ENCODE measurements at regions not wholly inside any gene's neighbourhood (a gene's known extent, or its start where the extent isn't known, plus 50 kb on each side); places are given as distances from the start of the nearest gene placed in this dataset.

DNA sequence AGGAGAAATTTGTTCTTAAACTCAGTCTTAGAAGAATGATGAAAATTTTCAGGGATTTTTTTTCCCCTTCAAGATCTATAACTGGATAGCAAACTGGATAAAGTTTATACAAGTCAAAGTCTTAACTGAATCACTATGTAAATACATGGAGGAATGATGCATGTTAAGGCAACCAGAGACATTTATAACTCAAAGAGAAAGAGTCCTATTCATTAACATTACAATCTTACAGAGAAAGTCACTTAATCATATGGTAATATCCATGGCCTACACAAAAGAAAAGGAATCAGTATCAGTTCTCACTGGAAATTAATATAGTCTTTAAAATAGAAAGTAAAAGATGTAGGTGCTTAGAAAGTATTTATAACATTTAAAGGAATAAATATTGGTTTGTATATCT is 869.1 kb downstream of the TBL1XR1 start:
- Histone ChIP-seq H3K27ac (ENCODE audit: extremely low read depth, low read depth, low read length) (no peak overlapping the region), H3K9ac (ENCODE audit: insufficient read depth in 1 of 2, low read depth in 2 of 2, low read length in 2 of 2) (no peak overlapping the region), H2AFZ (ENCODE audit: low read depth, low read length) (no peak overlapping the region), H3K4me3 (no peak overlapping the region), H3K79me2 (ENCODE audit: control insufficient read depth, insufficient read depth, low read length) (no peaks in the 10 kb centered on the region), H3K27me3 (ENCODE audit: control insufficient read depth in 2 of 2, insufficient read depth in 2 of 2, low read length in 2 of 2) (no peaks in the 10 kb centered on the region), H3K4me2 (ENCODE audit: insufficient read depth, low read length) (no peak overlapping the region), H3K9me1 (ENCODE audit: control insufficient read depth, insufficient read depth, low read length) (no peaks in the 10 kb centered on the region), H3K4me1 (replicated peaks in 1 of 2; ENCODE audit: control insufficient read depth in 2 of 2, insufficient read depth in 2 of 2, low read length in 2 of 2) (no peaks in the 10 kb centered on the region), H3K9me3 (replicated peaks; ENCODE audit: control insufficient read depth, insufficient read depth, low read depth, low read length) (0 out of 2 replicates have a peak, but pooled peaks cover under 1% of the 10 kb centered on the region), H4K20me1 (replicated peaks; ENCODE audit: control insufficient read depth, insufficient read depth, low read length) (no peaks in the 10 kb centered on the region), H3K36me3 (ENCODE audit: control insufficient read depth, insufficient read depth, low read length) (no peaks in the 10 kb centered on the region)
- intact Hi-C loops (cut with micrococcal nuclease) (no loop called here), in situ Hi-C loops (cut with MboI) (no loop called here)
- no peak for DNase-seq (ENCODE audit: extremely low read depth in 1 of 4, low spot score in 3 of 4)
- CTCF ChIA-PET (ENCODE audit: low intra/inter-chr PET ratio): no interaction called here
- POLR2A ChIA-PET: interaction anchor here (0.6 kb wide), 1 partner anchor 8 kb away, joined by 4 read pairs; no protein-coding TSS in a partner anchor
- no TSS peak for BruUV-seq (replicated peaks)
- TF ChIP-seq CREBBP (IDR thresholded peaks at IDR 0.05; ENCODE audit: low read depth, low read length): no peak
- TF ChIP-seq KDM4B (IDR thresholded peaks at IDR 0.05; ENCODE audit: borderline replicate concordance in 2 of 2, low read depth in 1 of 2): no peak
- no peak for TF ChIP-seq ZNF408 (CRISPR knock-in tag; IDR thresholded peaks at IDR 0.05; ENCODE audit: low read depth)
- TF ChIP-seq PCBP1 (IDR thresholded peaks at IDR 0.05; ENCODE audit: low read depth, low read length, poor library complexity, severe bottlenecking): no peak
- no peak for TF ChIP-seq YY1 (IDR thresholded peaks at IDR 0.05; ENCODE audit: borderline replicate concordance in 1 of 3, control insufficient read depth in 1 of 3, extremely low read depth in 1 of 3, insufficient read depth in 3 of 3, insufficient read length in 1 of 3, insufficient replicate concordance in 2 of 3, low read depth in 1 of 3, low read length in 2 of 3)
- no peak for TF ChIP-seq RFX7 (CRISPR knock-in tag; IDR thresholded peaks at IDR 0.05)
- TF ChIP-seq RBM14 (IDR thresholded peaks at IDR 0.05; ENCODE audit: borderline replicate concordance, insufficient read depth, low read depth, low read length): no peak
- no peak for TF ChIP-seq ZBTB1 (CRISPR knock-in tag; IDR thresholded peaks at IDR 0.05; ENCODE audit: borderline replicate concordance, low read depth)
- no peak for TF ChIP-seq NFE2L1 (tag; IDR thresholded peaks at IDR 0.05; ENCODE audit: borderline replicate concordance, low read depth)
- no peak for TF ChIP-seq TOE1 (IDR thresholded peaks at IDR 0.05; ENCODE audit: borderline replicate concordance)
- no peak for TF ChIP-seq TOE1 (CRISPR knock-in tag; IDR thresholded peaks at IDR 0.05; ENCODE audit: borderline replicate concordance, low read depth)
- no peak for TF ChIP-seq NR2C2 (CRISPR knock-in tag; IDR thresholded peaks at IDR 0.05)
- TF ChIP-seq NR2C2 (tag; IDR thresholded peaks at IDR 0.05): no peak
- TF ChIP-seq MCM5 (IDR thresholded peaks at IDR 0.05; ENCODE audit: low read depth): no peak
- TF ChIP-seq, protein P1, sequence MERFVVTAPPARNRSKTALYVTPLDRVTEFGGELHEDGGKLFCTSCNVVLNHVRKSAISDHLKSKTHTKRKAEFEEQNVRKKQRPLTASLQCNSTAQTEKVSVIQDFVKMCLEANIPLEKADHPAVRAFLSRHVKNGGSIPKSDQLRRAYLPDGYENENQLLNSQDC (CRISPR knock-in tag; IDR thresholded peaks at IDR 0.05): no peak
- no peak for TF ChIP-seq TAL1 (IDR thresholded peaks at IDR 0.05)
- TF ChIP-seq ZNF77 (CRISPR knock-in tag; IDR thresholded peaks at IDR 0.05): no peak
- no peak for TF ChIP-seq ZNF197 (CRISPR knock-in tag; IDR thresholded peaks at IDR 0.05; ENCODE audit: low read depth)
- TF ChIP-seq, protein P2, sequence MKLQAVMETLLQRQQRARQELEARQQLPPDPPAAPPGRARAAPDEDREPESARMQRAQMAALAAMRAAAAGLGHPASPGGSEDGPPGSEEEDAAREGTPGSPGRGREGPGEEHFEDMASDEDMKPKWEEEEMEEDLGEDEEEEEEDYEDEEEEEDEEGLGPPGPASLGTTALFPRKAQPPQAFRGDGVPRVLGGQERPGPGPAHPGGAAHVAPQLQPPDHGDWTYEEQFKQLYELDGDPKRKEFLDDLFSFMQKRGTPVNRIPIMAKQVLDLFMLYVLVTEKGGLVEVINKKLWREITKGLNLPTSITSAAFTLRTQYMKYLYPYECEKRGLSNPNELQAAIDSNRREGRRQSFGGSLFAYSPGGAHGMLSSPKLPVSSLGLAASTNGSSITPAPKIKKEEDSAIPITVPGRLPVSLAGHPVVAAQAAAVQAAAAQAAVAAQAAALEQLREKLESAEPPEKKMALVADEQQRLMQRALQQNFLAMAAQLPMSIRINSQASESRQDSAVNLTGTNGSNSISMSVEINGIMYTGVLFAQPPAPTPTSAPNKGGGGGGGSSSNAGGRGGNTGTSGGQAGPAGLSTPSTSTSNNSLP (IDR thresholded peaks at IDR 0.05; ENCODE audit: borderline replicate concordance, low read depth, low read length): no peak
- no peak for TF ChIP-seq POLR2G (IDR thresholded peaks at IDR 0.05; ENCODE audit: low read depth, low read length)
- no peak for FAIRE-seq
- no peak for ATAC-seq

Measured in K562 (cell line).